ENCODE measurements at regions not wholly inside any gene's neighbourhood (a gene's known extent, or its start where the extent isn't known, plus 50 kb on each side); places are given as distances from the start of the nearest gene placed in this dataset.

GRCh38 chr2:221343524-221343923 lies 228.6 kb downstream of the EPHA4 start:
- DNase-seq, result no peak

GRCh38 chr2:221345516-221345915 lies 226.6 kb downstream of the EPHA4 start:
- no peak for DNase-seq

GRCh38 chr2:221346411-221346810 lies 225.7 kb downstream of the EPHA4 start:
- DNase-seq, result no peak

- no peak for DNase-seq
These were observed 224.6 kb downstream of the EPHA4 start for GRCh38 chr2:221347471-221347870.

- no peak for DNase-seq
These were observed 221.5 kb downstream of the EPHA4 start for GRCh38 chr2:221350616-221351015.

GRCh38 chr2:221353201-221353600 lies 218.9 kb downstream of the EPHA4 start:
- no peak for DNase-seq

- DNase-seq, result no peak
These were observed 211.8 kb downstream of the EPHA4 start for GRCh38 chr2:221360312-221360711.

- no peak for DNase-seq
These were observed 211.4 kb downstream of the EPHA4 start for GRCh38 chr2:221360742-221361141.

- no peak for DNase-seq
These were observed 210.5 kb downstream of the EPHA4 start for GRCh38 chr2:221361633-221362032.

- DNase-seq, result no peak
These were observed 207.4 kb downstream of the EPHA4 start for GRCh38 chr2:221364672-221365071.

Data from amniotic stem cell (primary cell).